A549 (cell line): ENCODE measurements at regions not wholly inside any gene's neighbourhood (a gene's known extent, or its start where the extent isn't known, plus 50 kb on each side); places are given as distances from the start of the nearest gene placed in this dataset.

ENCODE experiments used
- BHLHE40 ChIP-seq: IDR thresholded peaks from 2 replicates; pipeline ENCODE4 v1.6.1; 2012; ENCODE audit warnings: low read depth, low read length, inconsistent platforms
- POLR2A ChIP-seq: IDR thresholded peaks from 2 replicates; pipeline ENCODE4 v1.6.1; 2012; ENCODE audit warnings: mild to moderate bottlenecking, low read length
- RARB ChIP-seq: fragments of 250-450 bp; sonication (Bioruptor Pico); IDR thresholded peaks from 2 replicates; pipeline ENCODE4 v1.8.0; 2021; ENCODE audit warnings: mild to moderate bottlenecking, moderate library complexity
- RFX5 ChIP-seq: fragments of 450-650 bp; IDR thresholded peaks from 2 replicates; pipeline ENCODE4 v1.7.1; 2014; ENCODE audit warnings: antibody characterized with exemption, mild to moderate bottlenecking, moderate library complexity
- RNF2 ChIP-seq: fragments of 200-600 bp; sonication (generic); IDR thresholded peaks from 2 replicates; pipeline ENCODE4 v1.6.1; 2016; ENCODE audit warnings: low read depth, mild to moderate bottlenecking, antibody characterized with exemption, moderate library complexity, borderline replicate concordance
- TF ChIP-seq, protein P1 (sequence below): fragments of >200 bp; sonication (Bioruptor Twin); formaldehyde crosslinking; IDR thresholded peaks from 3 replicates; pipeline ENCODE4 v1.5.1; 2016

DNA sequence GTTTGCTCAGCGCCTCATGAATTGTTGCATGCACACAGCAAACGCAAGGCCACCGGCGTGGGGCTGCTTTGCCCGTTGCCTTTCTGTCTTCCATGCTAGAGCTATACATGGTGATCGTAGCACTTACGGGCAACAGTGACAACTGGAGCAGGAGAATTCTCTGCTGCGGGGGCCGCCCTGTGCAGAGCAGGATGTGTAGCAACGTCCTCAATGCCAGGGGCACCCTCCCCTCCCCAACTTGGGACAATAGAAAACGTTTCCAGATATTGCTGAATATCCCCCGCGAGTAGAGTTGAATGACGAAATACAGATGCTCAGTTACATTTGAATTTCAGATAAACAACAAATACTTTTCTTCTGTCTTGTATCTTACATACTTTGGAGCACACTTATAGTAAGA is 198.7 kb downstream of the TFAP2C start:
- TF ChIP-seq, protein P1, sequence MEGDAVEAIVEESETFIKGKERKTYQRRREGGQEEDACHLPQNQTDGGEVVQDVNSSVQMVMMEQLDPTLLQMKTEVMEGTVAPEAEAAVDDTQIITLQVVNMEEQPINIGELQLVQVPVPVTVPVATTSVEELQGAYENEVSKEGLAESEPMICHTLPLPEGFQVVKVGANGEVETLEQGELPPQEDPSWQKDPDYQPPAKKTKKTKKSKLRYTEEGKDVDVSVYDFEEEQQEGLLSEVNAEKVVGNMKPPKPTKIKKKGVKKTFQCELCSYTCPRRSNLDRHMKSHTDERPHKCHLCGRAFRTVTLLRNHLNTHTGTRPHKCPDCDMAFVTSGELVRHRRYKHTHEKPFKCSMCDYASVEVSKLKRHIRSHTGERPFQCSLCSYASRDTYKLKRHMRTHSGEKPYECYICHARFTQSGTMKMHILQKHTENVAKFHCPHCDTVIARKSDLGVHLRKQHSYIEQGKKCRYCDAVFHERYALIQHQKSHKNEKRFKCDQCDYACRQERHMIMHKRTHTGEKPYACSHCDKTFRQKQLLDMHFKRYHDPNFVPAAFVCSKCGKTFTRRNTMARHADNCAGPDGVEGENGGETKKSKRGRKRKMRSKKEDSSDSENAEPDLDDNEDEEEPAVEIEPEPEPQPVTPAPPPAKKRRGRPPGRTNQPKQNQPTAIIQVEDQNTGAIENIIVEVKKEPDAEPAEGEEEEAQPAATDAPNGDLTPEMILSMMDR: no peak
- TF ChIP-seq POLR2A (no peak), RFX5 (no peak), BHLHE40 (no peak), RNF2 (no peak), RARB (CRISPR knock-in tag) (no peak)
